ENCODE measurements at regions not wholly inside any gene's neighbourhood (a gene's known extent, or its start where the extent isn't known, plus 50 kb on each side); places are given as distances from the start of the nearest gene placed in this dataset.
"Not testable (repeated sequence)": the region's sequence is repeated elsewhere in the genome, so short reads cannot be mapped to it uniquely, and the experiment has no call there.

DNA sequence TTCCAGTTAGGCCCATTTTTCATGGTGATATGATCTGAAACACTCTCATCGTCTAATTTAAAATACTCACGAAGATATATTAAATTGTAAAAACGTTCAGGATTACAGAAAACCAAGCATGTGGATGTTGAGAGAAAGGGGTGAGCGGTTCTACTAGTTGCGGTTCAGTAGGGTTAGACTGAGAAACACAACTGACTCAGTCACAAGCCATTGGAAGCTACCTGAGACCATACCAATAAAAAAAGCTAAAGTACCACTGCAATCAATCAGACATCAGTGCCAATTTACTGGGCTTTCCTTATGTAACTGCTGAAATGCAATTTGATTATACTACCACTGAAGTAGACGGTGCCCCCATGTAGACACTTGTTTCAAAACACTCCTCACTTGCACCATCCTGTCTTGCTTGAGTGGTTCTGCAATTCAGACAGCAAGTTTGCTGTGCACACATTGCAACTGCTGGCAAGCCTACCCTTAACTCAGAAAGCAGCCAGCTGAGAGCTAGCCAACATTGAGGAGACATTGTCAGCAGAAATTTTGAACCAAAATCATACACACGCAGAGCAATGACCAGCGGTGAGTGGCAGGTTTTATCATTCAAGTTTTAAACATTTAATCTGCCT lies 368.7 kb upstream of the ARHGEF26 start:
- no peak for DNase-seq (ENCODE audit: low spot score)

DNA sequence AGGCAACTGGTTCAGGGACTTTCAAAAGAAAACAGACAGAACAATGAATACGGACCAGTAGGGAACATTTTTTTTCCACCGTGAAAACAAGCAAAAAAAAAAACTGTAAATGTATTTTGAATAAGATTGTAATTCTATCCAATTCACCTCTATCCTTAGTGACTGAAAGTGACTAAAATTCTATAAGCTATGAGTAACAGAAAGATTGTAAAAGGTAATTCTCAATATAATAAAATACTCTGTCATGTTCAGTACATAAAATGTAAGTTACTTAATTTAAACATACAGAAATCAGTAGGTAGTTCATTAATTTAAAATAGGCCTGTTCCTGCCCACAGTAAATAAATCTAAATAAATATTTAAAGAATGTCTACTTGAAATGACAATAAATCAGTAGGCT lies 368.2 kb upstream of the ARHGEF26 start:
- no peak for DNase-seq (ENCODE audit: low spot score)

DNA sequence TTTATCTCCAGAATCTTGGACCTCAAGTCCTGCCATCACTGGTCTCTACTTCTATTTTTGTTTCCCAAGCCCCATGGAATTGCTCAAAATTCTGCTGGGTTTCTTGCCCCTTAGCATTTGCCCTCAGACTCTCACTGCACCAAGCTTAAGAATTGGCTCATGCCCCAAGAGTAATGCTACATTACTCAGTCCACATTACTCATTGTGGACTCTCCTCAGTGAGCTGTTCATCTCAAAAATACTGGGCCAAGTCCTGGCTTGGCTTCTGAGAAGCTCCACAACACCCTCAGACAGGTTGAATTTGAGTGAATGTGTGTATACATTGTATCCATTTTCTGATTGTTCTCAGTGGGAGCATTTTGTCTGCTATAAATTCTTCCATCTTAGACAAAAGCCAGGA lies 364.4 kb upstream of the ARHGEF26 start:
- no peak for DNase-seq (ENCODE audit: low spot score)

DNA sequence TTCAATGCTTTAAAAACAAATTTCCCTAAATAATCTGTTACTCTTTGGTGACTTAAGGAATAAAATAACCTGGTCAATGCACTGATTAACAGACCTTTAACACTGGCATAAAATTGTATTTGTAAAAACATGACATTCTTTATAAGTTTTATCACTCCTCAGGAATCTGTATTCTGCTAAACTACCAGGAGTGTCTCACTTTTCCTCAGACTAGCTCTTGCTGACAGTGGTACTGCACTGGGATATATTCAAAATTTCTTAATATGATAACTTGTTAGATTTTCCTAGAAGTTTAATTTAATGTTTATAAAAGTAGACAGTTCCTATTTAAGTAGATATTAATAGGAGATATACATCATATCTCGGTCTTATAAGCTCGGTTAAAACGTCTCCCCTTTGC lies 363.4 kb upstream of the ARHGEF26 start:
- DNase-seq (ENCODE audit: low spot score): no peak

DNA sequence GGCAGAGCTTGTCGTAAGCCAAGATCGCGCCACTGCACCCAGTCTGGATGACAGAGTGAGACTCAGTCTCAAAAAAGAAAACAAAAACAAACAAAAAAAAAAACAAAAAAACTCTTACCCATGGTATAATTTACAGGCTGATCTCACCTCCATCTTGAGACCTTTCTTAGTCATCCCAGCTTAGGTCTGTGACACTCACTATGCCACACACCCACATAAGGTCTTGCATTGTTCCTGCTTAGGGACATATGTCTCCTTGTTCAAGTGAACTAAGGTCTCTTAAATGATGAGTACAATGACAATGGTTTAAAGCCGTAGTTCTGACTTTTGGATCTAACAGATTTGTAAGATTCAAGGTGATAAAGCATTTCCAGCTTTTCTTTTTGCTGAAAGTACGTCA lies 360.2 kb upstream of the ARHGEF26 start:
- no peak for DNase-seq (ENCODE audit: low spot score)

DNA sequence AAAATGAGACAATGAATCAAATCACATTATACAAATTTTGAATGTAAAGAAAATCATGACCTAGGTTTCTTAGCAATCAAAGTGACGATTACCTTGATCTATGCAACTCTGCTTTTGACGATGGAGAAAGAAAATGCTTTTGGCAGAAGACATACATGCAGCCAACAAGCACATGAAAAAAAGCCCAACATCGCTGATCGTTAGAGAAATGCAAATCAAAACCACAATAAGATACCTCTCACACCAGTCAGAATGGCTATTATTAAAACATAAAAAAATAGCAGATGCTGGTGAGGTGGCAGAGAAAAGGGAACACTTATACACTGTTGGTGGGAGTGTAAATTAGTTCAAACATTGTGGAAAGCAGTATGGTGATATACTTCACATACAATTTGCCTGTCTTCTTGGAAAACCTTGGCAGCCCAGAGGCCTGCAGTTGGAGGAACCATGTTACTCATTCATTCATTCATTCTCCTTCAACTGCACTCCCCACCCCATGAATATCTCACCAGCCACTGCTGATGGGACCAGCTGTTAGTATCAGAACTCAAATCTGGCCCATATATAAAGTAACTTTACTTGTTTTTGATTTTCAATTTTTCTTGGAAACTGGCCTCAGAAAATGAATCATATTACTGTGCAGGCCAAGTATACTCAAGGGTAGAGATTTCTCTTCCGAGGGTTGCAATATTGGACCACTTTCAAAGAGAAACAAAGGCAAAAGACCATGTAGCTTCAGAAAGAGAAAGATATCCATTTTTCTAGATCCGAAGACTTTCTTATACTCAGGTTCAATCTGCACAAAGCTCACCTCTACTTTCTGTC lies 358.6 kb upstream of the ARHGEF26 start:
- DNase-seq (ENCODE audit: low spot score): no peak

DNA sequence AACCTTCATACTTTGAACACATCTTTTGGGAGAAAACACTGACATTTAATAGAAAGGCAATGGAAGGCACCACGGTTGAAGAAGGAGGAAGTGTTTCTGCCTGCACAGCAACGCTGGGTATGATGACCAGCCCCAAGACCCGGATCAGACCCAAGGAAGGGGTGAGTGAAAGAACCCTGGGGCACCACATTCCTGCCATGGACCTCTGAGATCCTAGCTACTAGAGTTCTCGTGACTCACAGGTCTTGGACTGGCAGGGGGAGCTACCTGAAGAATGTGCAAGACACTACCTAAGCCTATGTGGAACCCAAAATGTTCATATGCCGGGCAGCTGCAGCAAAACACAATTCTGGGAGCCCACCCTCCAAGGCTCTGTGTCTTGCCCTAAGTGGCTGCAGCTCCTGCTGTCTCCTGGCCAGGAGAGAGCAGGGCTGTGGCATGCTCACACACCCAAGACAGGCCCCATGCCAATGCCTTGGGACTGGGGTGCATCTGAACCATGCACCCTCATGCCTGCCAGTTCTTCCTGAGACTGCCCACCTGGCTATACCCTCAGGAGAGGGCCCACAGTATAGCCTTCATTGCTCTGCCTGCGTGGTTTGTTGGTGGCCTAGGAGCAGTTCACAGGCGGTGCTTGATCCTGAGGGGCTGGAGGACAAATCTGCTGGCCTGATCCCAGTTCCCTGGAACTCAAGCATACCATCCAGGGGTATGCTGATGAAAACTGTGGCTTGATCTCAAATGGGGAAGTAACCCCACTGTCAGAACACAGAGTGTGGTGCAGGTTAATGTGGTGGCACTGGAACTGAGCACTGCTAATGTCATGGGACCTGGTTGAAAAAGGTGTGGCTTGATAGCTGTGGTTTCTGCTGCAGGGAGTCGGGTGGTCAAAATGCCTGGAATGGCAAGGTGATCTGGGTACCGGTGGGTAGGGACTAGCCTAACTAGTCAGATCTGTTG lies 353.3 kb upstream of the ARHGEF26 start:
- no peak for DNase-seq (ENCODE audit: low spot score)

DNA sequence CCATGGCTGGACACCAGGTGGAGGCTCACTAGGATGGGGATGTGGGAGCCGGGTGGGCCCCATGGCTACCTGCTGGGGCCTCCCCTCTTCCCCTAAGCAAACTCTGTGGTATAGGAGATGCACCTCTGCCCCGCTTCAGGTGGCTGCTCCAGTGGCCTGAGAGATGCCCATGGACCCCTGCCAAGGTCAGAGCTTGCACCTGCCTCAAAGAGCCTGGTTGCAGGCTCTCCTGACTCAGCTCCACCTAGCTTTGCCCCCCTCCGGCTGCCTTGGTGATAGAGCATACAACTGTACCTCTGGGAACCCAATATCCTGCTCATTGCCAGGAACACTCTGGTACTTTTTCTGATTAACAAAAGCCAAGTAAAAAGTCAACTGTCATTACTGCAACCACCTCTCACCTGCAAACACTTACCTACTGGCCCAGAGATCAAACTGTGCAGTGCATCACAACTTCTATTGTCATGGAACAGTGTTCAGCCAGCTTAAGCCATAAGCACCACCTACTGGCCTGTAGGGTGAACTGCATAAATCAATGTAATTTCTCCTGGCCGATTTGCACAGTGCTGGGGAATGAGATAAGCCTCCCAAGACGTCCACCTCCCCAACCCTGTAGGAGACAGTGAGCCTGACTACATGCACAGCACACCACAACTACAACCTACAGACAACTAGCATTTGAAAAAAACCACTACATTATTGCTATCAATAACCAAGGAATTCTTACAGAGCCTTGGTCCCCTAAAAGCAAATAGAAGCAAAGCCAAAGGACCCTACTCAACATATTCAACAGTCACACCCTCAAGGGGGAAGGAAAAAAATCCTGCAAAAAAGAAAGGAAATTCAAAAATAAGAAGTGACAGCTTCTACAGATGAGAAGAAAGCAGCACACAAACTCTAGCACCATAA lies 352.4 kb upstream of the ARHGEF26 start:
- DNase-seq (ENCODE audit: low spot score): peak; percentile 70

DNA sequence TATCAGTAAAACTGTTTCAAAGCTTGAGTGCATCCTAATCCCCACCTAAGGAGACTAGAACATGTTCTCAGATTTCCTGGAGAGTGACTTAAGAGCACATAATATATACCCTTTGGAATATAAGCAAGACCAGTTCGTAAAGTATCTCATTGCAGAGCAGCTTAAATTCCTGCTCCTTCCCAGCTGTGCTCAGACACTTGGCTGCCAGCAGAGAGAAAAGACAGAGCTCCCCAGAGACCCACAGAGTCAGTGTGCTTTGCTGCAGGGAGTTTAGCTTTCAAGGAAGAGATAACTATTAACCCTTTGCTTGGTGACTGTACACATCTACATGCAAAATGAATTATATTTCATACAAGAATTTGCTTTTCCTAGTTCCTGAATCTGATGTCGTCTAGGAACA lies 338.1 kb upstream of the ARHGEF26 start:
- DNase-seq (ENCODE audit: low spot score): no peak

DNA sequence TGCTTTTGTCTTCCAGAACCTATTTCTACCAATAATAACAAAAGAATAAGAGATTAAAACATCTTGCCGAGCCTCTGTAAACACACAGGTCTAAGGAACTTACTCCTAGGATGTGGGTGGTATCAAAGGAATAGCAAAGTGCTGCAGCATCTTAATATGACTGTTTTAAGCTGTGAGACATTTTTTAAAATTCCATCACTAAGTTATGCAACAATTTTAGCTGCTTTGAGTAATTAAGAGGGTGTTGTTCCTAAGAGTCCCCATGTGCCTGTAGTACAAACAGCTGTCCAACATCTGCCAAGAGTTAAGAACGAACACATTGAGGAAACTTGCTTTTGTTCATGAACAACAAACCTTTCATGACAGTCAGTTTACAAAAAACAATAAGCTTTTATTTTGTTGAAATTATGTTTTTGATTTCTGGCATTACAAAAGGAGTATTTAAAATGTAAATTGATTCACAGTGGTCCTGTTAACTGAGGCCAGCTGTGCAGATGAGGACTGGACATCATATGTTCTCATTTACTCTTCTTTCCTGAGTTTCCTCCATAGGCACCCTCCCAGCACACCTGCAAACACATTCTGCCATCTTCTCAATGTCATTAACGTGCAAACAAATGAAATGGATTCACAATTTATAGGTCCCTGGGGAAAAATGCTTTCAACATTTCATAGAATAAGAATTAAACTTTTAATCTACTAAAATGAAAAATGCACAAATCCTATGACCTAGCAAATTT lies 337.3 kb upstream of the ARHGEF26 start:
- no peak for DNase-seq (ENCODE audit: low spot score)

DNA sequence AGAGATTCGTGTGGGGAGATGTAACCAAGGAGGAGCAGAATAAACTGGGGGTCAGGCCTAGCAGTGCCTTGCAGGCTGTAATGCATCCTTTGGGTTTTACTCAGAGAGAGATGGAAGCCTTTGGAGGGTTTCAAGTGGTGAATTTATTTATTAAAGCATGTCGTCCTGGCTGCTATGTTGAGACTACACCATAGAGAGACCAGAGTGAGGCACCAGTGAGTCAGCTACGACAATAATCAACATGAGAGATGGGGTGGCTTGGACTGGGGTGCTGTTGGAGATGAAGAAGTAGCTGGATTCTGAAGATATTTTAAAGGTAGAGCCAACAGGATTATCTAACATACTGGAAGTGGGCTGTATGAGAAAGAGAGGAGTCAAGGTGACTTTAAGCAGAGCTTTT lies 335.3 kb upstream of the ARHGEF26 start:
- no peak for DNase-seq (ENCODE audit: low spot score)

DNA sequence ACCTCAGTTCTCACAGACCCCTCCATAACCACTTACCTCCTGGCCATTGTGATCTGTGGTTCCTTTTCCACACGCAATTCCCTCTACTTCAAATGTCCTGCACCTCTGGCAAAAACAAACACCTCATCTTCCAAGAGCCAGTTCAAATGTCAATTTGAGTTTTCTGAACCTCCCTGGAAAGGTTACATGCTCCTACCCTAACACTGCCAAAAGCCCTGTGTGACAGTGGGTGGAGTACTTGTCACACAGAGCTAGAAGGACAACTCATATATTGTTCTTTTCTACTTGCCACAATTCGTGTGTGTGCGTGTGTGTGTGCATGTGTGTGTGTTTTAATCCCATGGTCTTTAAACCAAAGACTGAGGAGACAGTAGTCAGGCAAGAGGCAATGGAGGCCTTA lies 331.8 kb upstream of the ARHGEF26 start:
- DNase-seq (ENCODE audit: low spot score): no peak

DNA sequence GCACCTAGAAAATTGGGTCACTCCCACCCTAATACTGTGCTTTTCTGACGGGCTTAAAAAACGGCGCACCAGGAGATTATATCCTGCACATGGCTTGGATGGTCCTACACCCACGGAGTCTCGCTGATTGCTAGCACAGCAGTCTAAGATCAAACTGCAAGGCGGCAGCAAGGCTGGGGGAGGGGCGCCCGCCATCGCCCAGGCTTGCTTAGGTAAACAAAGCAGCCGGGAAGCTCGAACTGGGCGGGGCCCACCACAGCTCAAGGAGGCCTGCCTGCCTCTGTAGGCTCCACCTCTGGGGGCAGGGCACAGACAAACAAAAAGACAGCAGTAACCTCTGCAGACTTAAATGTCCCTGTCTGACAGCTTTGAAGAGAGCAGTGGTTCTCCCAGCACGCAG lies 324.1 kb upstream of the ARHGEF26 start:
- not testable (repeated sequence) for DNase-seq (ENCODE audit: low spot score)

DNA sequence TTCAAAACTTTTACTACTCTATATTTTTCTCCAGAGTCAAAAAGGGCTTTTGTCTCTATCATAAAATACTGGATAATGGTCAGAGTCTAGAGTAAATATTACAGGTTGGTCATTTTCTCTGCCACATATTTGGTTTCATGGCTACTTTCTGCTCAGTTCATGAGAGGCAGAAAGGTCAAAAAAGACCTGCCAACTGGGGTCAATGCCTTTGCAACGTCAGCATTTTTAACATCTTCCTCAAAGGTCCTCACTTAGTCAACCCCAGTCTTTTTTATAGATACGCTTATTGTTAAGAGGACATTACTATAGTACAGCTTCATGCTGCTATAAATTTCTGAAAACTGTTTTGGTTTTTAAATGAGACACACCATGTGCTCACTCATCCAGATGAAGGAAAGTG lies 312.1 kb upstream of the ARHGEF26 start:
- no peak for DNase-seq (ENCODE audit: low spot score)

DNA sequence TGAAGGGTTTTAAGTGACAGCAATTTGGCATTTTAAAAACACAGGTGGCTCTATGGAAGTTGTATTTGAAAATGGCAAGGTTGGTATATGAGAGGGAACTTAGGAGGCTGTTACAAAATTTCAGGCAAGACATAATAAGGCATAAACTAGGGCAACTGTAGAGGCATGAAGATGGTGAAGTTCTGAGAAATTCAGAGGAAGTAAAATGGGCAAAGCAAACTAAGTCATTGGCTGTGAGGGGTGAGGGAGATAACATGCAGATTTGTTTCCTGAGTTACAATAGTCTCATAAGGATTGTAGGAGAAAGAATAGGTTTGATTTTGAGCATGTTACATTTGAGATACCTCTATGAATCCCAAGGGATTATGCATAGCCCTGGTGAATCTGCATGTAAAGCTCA lies 302.9 kb upstream of the ARHGEF26 start:
- no peak for DNase-seq (ENCODE audit: low spot score)

DNA sequence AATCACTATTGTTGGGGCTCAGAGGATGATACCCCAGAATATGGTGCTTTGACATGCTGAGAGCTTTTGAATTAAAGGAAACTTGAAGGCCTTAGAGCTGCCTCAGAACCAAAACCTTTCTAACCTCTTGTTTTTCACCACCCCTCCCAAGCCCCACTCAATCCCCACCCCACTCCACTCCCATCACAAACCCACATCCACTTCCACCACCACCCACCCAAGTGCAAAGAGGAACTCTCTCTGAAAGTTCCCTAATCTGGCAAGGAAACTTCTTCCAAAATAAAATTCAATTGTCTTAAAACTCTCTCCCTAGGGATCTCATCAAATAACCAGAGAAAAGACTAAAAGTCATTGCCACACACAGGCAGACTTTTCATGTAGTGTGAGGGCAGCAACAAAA lies 301.2 kb upstream of the ARHGEF26 start:
- no peak for DNase-seq (ENCODE audit: low spot score)

DNA sequence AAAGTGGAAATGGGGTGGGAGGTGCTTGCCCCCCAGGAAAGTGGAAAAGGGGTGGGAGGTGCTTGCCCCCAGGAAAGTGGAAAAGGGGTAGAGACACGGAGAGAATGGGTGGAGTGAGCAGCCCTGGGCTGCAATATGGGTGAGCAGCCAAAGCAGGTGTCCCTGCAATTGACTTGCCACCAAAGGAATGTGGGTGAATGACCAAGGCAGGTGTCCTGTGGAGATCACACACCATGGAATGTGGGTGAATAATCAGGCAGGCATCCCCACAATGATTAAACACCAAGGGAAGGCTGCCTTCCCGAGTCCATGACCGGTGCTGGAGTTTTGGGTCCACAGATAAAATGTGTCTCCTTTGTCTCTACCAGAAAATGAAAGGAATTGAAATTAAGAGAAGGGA lies 292.8 kb upstream of the ARHGEF26 start:
- not testable (repeated sequence) for DNase-seq (ENCODE audit: low spot score)

DNA sequence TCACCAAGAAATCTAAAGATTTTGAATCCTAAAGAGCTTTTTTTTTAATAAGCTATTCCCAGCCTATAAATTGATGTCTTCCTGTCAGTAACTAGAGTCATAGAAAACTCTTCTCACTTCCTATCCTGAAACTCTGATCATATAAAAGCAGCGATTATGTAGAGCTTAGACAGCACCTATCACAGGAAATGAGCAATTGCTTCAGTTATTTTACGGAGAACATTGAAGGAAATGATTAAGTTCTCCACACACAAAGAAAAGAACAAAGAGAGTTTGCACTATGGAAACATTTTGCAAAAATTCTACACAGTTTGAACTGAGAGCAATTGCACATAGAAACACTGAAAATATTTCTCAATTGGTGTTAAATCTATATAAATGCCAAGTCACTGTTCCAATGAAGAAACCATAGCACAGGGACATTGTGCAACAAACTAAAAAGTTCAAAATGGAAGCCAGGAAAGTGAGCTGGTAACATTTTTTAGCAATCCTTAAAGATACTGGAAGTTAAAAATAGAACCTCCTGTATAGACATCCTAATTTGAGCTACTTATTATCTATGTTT lies 291.5 kb upstream of the ARHGEF26 start:
- no peak for DNase-seq (ENCODE audit: low spot score)

DNA sequence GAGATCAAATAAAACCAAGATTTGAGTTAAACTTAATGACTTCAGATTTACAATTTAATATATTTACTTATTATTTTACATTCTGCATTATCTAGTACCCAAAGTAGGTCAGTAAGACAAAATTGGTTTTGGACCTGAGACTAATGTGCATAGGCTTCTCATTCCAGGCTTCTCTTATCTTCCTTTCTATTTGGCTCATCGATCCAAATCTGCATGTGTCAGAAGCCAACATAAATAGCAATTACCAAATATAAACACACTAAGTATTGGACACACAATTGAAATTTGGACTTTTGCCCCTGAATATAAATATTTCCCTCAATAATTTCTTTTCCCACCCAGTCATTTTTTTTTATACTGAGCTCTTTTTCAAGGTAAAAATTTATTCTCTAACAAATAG lies 290.6 kb upstream of the ARHGEF26 start:
- DNase-seq (ENCODE audit: low spot score): no peak

DNA sequence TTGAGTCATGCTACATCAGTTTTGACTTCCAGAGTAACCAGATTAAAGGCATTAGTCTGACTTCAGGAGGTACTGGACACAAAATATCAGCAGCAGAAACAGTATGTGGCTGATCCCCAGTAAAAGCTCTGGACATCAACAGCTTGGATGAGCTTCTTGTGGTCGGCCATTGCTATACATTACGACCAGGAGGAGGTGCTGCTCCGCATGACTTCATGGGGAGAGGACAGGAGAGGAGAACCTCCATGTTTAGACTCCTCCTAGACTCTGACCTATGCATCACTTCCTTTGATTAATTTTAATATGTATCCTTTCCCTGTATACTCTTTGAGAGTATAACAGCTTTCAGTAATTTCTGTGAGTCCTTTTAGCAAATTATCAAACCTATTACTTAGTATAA lies 285.6 kb upstream of the ARHGEF26 start:
- no peak for DNase-seq (ENCODE audit: low spot score)

DNA sequence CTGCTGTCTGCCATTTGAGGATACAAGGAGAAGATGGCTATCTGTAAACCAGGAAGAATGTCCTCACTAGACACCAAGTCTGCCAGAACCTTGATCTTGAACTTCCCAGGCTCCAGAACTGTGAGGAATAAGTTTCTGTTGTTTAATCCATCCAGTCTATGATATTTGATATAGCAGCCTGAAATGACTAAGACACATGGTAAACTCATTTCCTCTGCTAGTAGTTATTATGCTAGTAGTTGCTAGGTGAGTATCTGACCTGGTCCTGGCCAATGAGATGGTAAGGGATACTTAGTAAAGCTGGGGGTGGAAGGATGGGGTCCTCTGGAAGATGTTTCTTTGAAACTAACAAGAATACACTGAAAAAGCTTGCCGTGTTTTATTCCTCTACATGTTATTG lies 280.7 kb upstream of the ARHGEF26 start:
- DNase-seq (ENCODE audit: low spot score): no peak
